Cardiac muscle cell (in vitro differentiated cells and primary cell): ENCODE measurements at regions not wholly inside any gene's neighbourhood (a gene's known extent, or its start where the extent isn't known, plus 50 kb on each side); places are given as distances from the start of the nearest gene placed in this dataset.

Source experiments
- DNase-seq, 2 donors: peaks; one replicate each; pipeline versions ENCODE4 v3.0.0 to v3.0.0-alpha.2; 2010 to 2017; ENCODE audit warnings: low read depth in 1 of 2, low spot score in 1 of 2
- H3K27ac ChIP-seq: fragments of 200-600 bp; sonication (generic); 2 replicates; pipeline ENCODE4 v1.5.1; 2016
- H3K27me3 ChIP-seq: fragments of 200-600 bp; sonication (generic); 2 replicates; pipeline ENCODE4 v1.6.0; 2016; ENCODE audit warnings: control low read depth
- H3K36me3 ChIP-seq: fragments of 200-600 bp; sonication (generic); 2 replicates; pipeline ENCODE4 v1.5.1; 2016; ENCODE audit warnings: control low read depth
- H3K4me1 ChIP-seq: fragments of 200-600 bp; sonication (generic); 2 replicates; pipeline ENCODE4 v1.8.1; 2017; ENCODE audit warnings: low read depth, mild to moderate bottlenecking, mixed run types
- H3K4me3 ChIP-seq: fragments of 200-600 bp; sonication (generic); 2 replicates; pipeline ENCODE4 v1.5.1; 2016; ENCODE audit warnings: mild to moderate bottlenecking
- H3K9me3 ChIP-seq: fragments of 200-600 bp; sonication (generic); 2 replicates; pipeline ENCODE4 v1.5.1; 2017; ENCODE audit warnings: low read depth, mild to moderate bottlenecking, control low read depth
- TF ChIP-seq, protein P1 (sequence below): IDR thresholded peaks from 2 replicates; pipeline ENCODE4 v1.5.1; 2012; ENCODE audit warnings: low read depth, mild to moderate bottlenecking, low read length

DNA sequence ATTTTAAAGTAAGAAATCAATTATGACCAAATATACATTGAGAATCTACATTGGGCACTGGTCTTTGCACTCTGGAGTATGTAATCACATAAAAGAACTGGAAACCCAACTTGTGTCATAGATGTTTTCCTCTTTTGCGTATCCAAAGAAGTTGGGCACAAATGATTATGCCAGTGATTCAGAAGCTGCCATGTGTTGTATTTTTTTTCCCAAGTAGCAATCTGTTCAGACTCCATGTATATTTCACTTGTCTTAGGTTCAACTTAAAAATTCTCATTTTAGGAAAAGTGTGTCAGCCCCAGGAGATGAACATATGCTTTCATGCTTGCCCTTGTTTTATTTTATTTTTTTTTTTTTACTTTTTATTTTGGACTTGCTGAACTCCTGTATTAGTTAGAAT, 441.5 kb downstream of the PDZRN4 start:
- no peak overlapping the region for H3K4me3 ChIP-seq
- H3K36me3 ChIP-seq, result no peaks in the 10 kb centered on the region
- H3K9me3 ChIP-seq, result no peaks in the 10 kb centered on the region
- no peak for DNase-seq
- TF ChIP-seq, protein P1, sequence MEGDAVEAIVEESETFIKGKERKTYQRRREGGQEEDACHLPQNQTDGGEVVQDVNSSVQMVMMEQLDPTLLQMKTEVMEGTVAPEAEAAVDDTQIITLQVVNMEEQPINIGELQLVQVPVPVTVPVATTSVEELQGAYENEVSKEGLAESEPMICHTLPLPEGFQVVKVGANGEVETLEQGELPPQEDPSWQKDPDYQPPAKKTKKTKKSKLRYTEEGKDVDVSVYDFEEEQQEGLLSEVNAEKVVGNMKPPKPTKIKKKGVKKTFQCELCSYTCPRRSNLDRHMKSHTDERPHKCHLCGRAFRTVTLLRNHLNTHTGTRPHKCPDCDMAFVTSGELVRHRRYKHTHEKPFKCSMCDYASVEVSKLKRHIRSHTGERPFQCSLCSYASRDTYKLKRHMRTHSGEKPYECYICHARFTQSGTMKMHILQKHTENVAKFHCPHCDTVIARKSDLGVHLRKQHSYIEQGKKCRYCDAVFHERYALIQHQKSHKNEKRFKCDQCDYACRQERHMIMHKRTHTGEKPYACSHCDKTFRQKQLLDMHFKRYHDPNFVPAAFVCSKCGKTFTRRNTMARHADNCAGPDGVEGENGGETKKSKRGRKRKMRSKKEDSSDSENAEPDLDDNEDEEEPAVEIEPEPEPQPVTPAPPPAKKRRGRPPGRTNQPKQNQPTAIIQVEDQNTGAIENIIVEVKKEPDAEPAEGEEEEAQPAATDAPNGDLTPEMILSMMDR, result no peak
- no peak overlapping the region for H3K27ac ChIP-seq
- peaks cover 9% of the 10 kb centered on the region for H3K27me3 ChIP-seq
- H3K4me1 ChIP-seq, result no peaks in the 10 kb centered on the region

DNA sequence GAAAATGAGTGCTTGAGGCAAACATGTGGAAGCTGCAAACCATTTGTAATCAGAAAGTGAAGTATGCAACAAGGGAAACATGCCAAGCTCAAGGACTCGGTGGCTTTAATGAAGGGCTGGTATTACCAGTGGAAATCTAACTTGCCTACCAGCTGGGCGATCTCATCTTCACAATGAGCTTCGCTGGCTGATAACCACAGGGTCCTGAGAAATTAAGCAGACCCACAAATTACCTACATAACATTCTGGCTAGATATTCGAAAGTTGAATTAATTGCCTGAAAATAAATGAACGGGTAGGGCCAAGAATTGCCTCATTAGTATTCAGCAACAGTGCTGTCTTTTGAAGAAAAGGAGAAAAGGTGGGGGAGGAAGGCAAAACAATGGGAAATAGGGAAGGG, 439.4 kb downstream of the PDZRN4 start:
- H3K36me3 ChIP-seq, result no peaks in the 10 kb centered on the region
- DNase-seq, result no peak
- TF ChIP-seq, protein P1, result no peak
- no peaks in the 10 kb centered on the region for H3K4me1 ChIP-seq
- H3K27ac ChIP-seq, result no peak overlapping the region
- H3K27me3 ChIP-seq, result no peaks in the 10 kb centered on the region
- H3K9me3 ChIP-seq, result no peaks in the 10 kb centered on the region
- H3K4me3 ChIP-seq, result no peak overlapping the region

- no peaks in the 10 kb centered on the region for H3K36me3 ChIP-seq
- no peaks in the 10 kb centered on the region for H3K4me1 ChIP-seq
- H3K4me3 ChIP-seq, result no peak overlapping the region
- no peak for DNase-seq
- H3K27ac ChIP-seq, result no peak overlapping the region
- H3K9me3 ChIP-seq, result no peaks in the 10 kb centered on the region
- TF ChIP-seq, protein P1, result no peak
- H3K27me3 ChIP-seq, result no peaks in the 10 kb centered on the region
Observed at GRCh38 chr12:41624571-41624970, 436.5 kb downstream of the PDZRN4 start.
